Esophagus muscularis mucosa (tissue), 3 donors: ENCODE measurements at regions not wholly inside any gene's neighbourhood (a gene's known extent, or its start where the extent isn't known, plus 50 kb on each side); places are given as distances from the start of the nearest gene placed in this dataset.

ENCODE experiments used
- CTCF ChIP-seq, 3 experiments: fragments of 200-600 bp in 2 of 3; fragments of 450-650 bp in 1 of 3; sonication (generic) in 2 of 3; IDR thresholded peaks; one replicate each; pipeline ENCODE4 v1.5.1; 2017 to 2019; ENCODE audit warnings: antibody characterized with exemption in 3 of 3, mild to moderate bottlenecking in 2 of 3, moderate library complexity in 1 of 3
- EP300 ChIP-seq: sonication (generic); formaldehyde crosslinking; IDR thresholded peaks from one replicate; pipeline ENCODE4 v1.6.1; 2017; ENCODE audit warnings: antibody characterized with exemption

DNA sequence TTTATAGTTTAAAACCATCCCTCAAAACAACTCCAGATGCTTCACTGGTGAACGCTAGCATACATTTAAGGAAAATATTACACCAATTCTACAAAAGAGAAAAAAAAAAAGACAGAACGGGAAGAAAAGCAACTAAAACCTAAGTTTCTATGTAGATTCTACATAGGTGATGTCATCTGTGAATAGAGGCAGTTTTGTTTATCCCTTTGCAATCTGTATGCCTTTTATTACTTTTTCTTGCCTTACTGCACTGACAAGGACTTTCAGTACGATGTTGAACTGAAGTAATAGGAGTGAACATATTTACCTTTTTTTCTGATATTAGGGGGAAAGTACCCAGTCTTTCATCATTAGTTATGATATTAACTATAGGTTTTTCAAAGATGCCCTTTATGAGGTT, 101.7 kb upstream of the HAO2 start:
- TF ChIP-seq CTCF (IDR thresholded peaks at IDR 0.05), result no peak
- TF ChIP-seq EP300, result no peak
